ENCODE measurements at regions not wholly inside any gene's neighbourhood (a gene's known extent, or its start where the extent isn't known, plus 50 kb on each side); places are given as distances from the start of the nearest gene placed in this dataset.

DNA sequence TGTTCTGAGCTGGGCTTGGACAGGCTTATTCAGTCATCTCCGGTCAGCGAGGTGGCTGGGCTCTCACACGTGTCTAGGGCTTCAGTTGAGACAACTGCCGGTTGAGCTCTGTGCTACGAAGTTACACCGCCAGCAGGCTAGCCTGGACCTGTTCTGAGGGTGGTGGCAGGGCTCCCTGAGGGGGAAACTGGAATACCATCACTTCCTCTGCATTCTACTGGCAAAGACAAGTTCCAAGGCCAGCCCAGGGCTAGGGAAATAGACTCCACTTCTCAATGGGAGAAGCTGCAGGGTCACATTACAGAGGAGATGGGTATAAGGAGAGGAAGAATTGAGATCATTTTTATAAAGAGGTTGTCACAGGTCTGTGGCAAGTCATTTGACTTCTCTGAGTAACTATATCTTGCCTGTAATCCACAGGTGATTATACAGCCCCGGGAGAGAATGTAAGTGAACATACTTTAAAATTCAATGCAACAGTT lies 106.8 kb upstream of the IL12A start:
- no peaks in the 10 kb centered on the region for H3K79me2 ChIP-seq (ENCODE audit: insufficient read depth, low read length)
- H3K9me3 ChIP-seq (ENCODE audit: insufficient read depth, low read length), result no peaks in the 10 kb centered on the region
- H3K27me3 ChIP-seq (ENCODE audit: low read length), result no peaks in the 10 kb centered on the region
- no peaks in the 10 kb centered on the region for H3K9me2 ChIP-seq (replicated peaks; ENCODE audit: insufficient read depth, low read length)
- H4K20me1 ChIP-seq (ENCODE audit: low read depth, low read length), result no peaks in the 10 kb centered on the region
- H3K4me3 ChIP-seq (ENCODE audit: insufficient read depth, low read length, poor library complexity, severe bottlenecking), result no peak overlapping the region
- H3F3A ChIP-seq (ENCODE audit: insufficient read depth), result no peaks in the 10 kb centered on the region
- H3K4me2 ChIP-seq (ENCODE audit: low read depth, low read length, poor library complexity, severe bottlenecking), result no peak overlapping the region
- TF ChIP-seq EZH2phosphoT487 (conservative IDR thresholded peaks at IDR 0.05; ENCODE audit: low read length), result no peak
- TF ChIP-seq, protein P1, sequence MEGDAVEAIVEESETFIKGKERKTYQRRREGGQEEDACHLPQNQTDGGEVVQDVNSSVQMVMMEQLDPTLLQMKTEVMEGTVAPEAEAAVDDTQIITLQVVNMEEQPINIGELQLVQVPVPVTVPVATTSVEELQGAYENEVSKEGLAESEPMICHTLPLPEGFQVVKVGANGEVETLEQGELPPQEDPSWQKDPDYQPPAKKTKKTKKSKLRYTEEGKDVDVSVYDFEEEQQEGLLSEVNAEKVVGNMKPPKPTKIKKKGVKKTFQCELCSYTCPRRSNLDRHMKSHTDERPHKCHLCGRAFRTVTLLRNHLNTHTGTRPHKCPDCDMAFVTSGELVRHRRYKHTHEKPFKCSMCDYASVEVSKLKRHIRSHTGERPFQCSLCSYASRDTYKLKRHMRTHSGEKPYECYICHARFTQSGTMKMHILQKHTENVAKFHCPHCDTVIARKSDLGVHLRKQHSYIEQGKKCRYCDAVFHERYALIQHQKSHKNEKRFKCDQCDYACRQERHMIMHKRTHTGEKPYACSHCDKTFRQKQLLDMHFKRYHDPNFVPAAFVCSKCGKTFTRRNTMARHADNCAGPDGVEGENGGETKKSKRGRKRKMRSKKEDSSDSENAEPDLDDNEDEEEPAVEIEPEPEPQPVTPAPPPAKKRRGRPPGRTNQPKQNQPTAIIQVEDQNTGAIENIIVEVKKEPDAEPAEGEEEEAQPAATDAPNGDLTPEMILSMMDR (IDR thresholded peaks at IDR 0.05; ENCODE audit: insufficient read depth, low read length, poor library complexity, severe bottlenecking), result no peak
- no peak overlapping the region for H3K9ac ChIP-seq (ENCODE audit: low read length)
- H3K36me3 ChIP-seq (ENCODE audit: low read length), result no peaks in the 10 kb centered on the region
- H2AFZ ChIP-seq (ENCODE audit: low read depth, low read length, severe bottlenecking), result no peak overlapping the region
- no peak overlapping the region for H3K27ac ChIP-seq (ENCODE audit: low read depth, low read length)

DNA sequence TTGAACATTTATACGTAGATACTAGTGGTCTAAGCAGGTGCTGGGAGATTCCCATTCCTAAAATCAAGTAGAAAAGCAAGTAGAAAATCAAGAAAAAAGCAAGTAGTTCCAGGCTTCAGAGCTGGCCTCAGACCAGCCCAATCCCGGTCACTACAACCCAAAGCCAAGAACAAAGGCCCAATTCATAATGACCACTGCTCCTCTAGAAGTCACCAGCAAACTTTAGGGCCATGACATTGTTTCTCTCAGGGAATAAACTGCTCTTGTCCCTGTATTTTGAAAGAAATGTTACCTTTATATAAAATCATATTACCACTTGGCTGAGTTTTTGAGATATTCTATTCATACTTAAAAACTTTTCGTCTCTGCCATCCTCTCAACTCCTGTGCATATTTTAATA lies 106.3 kb upstream of the IL12A start:
- Histone ChIP-seq H3K9me3 (ENCODE audit: insufficient read depth, low read length) (no peaks in the 10 kb centered on the region), H3K36me3 (ENCODE audit: low read length) (no peaks in the 10 kb centered on the region), H3K9me2 (replicated peaks; ENCODE audit: insufficient read depth, low read length) (no peaks in the 10 kb centered on the region), H3K4me2 (ENCODE audit: low read depth, low read length, poor library complexity, severe bottlenecking) (no peak overlapping the region), H3K27ac (ENCODE audit: low read depth, low read length) (no peak overlapping the region), H2AFZ (ENCODE audit: low read depth, low read length, severe bottlenecking) (no peak overlapping the region), H3K4me3 (ENCODE audit: insufficient read depth, low read length, poor library complexity, severe bottlenecking) (no peak overlapping the region), H3K9ac (ENCODE audit: low read length) (no peak overlapping the region), H4K20me1 (ENCODE audit: low read depth, low read length) (no peaks in the 10 kb centered on the region), H3K79me2 (ENCODE audit: insufficient read depth, low read length) (no peaks in the 10 kb centered on the region), H3F3A (ENCODE audit: insufficient read depth) (no peaks in the 10 kb centered on the region), H3K27me3 (ENCODE audit: low read length) (no peaks in the 10 kb centered on the region)
- TF ChIP-seq, protein P1 (IDR thresholded peaks at IDR 0.05; ENCODE audit: insufficient read depth, low read length, poor library complexity, severe bottlenecking), result no peak
- TF ChIP-seq EZH2phosphoT487 (conservative IDR thresholded peaks at IDR 0.05; ENCODE audit: low read length), result no peak

DNA sequence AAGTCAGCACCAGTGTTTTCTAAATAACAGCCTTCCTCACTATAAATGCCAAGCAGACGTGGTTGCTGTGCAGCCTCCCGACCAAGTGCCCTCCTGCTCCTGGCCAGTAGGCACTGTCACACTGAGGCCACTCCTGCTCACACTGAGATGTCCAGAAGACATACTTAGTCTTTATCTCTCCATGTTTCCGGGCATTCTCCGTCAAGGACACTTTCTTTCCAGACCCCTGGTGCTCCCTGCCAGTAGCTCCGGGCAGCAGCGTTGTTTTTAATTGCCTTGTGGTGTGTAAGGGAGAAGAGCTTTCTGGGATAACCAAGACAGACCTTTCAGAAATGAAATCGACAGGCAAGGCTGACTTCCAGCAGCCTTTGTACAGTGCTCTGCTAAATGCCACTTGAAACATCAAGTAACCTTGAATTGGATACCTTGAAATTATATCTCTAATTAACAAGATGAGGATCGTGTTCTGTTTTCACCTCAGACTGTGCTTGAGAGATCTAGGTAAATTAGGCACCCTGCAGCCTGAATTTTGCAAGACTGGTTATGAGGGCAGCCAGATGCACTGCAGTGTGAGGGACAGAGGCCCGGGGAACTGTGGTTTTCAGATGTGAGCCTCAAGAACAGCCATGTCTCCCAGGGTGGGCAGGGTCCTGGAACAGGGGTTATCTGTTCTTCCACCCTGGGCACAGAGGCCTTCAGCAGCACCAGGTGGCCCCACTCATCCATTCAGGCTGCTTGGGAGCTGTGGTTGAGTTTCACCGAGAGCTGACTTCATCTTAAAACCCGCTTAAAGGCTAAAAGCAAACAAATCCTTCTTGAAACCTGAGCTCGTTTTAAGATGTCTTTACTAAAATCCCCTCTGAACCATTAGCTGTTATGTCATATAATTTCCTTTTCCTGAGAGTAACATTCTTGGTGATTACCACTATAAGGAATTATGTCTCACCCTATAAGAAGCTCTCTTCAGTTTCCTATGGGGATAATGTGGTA lies 105.5 kb upstream of the IL12A start:
- H3K36me3 ChIP-seq (ENCODE audit: low read length), result no peaks in the 10 kb centered on the region
- no peaks in the 10 kb centered on the region for H3K9me3 ChIP-seq (ENCODE audit: insufficient read depth, low read length)
- H3F3A ChIP-seq (ENCODE audit: insufficient read depth), result no peaks in the 10 kb centered on the region
- no peak overlapping the region for H3K9ac ChIP-seq (ENCODE audit: low read length)
- no peaks in the 10 kb centered on the region for H3K79me2 ChIP-seq (ENCODE audit: insufficient read depth, low read length)
- H2AFZ ChIP-seq (ENCODE audit: low read depth, low read length, severe bottlenecking), result no peak overlapping the region
- no peaks in the 10 kb centered on the region for H4K20me1 ChIP-seq (ENCODE audit: low read depth, low read length)
- H3K27me3 ChIP-seq (ENCODE audit: low read length), result no peaks in the 10 kb centered on the region
- H3K9me2 ChIP-seq (replicated peaks; ENCODE audit: insufficient read depth, low read length), result no peaks in the 10 kb centered on the region
- no peak overlapping the region for H3K4me3 ChIP-seq (ENCODE audit: insufficient read depth, low read length, poor library complexity, severe bottlenecking)
- H3K27ac ChIP-seq (ENCODE audit: low read depth, low read length), result no peak overlapping the region
- H3K4me2 ChIP-seq (ENCODE audit: low read depth, low read length, poor library complexity, severe bottlenecking), result no peak overlapping the region
- TF ChIP-seq EZH2phosphoT487 (conservative IDR thresholded peaks at IDR 0.05; ENCODE audit: low read length), result no peak
- TF ChIP-seq, protein P1 (IDR thresholded peaks at IDR 0.05; ENCODE audit: insufficient read depth, low read length, poor library complexity, severe bottlenecking), result no peak

Measured in SU-DHL-6 (cell line).